GM19395 (cell line): ENCODE measurements at regions not wholly inside any gene's neighbourhood (a gene's known extent, or its start where the extent isn't known, plus 50 kb on each side); places are given as distances from the start of the nearest gene placed in this dataset.
"Not testable (repeated sequence)": the region's sequence is repeated elsewhere in the genome, so short reads cannot be mapped to it uniquely, and the experiment has no call there.

ENCODE experiments used
- ATAC-seq: cut with Tn5 transposase; IDR thresholded peaks from one replicate; pipeline ENCODE4 v1.9.1; 2021; ENCODE audit warnings: mild to moderate bottlenecking, moderate library complexity; ENCODE audit not compliant: unreplicated experiment

DNA sequence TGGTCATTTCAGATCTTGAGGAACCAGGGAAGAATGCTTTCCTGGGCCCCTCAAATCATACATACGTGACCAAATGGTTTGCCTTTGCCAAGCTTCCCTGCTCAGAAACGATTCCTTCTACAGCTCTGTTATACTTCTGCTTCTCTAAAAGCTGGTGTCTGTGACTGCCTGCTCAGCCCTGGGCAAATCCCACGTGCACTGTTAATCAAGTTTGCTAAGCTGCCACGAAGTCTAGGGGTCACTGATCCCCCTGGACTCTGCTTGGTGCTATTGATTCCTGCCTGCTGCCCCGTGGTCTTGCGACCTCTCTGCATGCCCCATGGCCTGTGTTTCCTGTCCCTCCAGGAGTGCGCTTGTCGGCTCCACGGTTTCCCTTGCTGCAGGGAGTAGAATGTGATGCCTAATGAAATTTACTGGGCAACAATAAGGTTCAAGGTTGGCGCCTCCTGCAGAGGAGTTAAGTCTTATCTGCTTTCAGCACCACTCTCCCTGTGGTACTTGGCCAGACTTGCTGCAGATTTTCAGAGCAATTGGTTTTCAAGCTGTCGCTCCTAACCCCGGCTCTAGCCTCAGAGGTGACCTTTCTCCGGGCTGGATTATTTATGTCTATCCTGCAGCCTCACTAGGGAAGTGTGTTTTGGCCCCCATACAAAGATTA, 201.6 kb upstream of the FZD8 start:
- ATAC-seq, result no peak

DNA sequence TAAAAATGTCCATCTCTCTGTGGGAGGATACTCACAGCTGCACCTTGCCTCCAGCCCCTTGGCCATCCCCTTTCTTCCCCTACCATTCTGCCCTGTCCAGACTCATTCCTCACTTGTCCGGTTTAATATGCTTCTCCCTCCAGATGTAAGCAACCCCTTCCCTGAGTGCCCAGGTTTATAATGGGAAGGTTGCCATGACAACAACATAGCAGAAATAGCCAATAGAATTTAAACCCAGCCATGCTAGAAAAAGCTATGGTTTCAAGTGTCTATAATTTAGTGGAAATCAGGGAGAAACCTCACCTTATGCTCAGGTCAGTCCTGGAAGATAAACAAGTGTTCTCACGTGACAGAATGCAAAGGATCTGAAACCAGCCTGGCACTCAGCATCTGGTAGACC, 196.0 kb upstream of the FZD8 start:
- no peak for ATAC-seq

DNA sequence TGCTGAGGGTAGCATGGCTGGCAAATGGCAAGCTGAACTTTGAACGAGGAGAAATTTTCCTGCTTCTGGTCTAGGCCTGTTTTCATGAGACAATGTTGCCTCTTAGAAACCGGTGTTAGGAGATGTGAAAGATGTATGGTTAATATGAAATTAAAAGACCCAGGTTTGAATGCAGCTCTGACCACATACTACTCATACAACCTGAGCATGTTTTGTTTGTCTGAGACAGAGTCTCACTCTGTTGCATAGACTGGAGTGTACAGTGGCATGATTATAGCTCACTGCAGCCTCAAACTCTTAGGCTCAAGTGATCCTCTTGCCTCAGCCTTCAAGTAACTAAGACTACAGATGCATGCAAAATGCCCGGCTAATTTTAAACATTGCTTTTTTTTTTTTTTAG, 193.4 kb upstream of the FZD8 start:
- no peak for ATAC-seq

DNA sequence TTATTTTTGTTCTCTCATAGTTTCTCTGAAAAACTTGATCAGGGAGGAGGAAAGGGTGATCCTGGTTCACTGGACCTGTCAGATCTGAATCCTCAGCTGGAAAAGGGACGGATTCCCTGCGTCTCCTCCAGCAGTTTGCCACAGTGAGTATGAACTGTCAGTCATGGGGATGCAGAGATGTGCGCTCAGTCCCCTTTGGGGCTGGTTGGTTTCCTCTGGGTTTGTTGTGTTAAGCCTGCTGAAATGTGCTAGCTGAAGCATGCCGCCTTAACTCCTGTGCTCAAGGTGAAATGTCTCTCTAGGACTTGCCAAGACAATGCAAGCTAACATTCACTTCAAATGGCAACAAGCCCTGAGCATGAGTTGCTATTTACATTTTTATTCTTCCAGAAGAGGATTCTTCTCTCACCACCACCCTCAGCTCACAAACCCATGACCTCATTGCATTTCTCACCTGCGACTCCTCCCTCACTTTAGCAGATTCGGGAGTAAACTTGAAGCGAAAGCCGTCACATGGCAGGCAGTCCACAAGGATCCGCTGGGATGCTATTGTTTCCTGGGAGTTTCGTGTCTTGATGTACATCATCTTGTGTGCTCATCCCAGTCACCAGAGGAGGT, 192.9 kb upstream of the FZD8 start:
- no peak for ATAC-seq

DNA sequence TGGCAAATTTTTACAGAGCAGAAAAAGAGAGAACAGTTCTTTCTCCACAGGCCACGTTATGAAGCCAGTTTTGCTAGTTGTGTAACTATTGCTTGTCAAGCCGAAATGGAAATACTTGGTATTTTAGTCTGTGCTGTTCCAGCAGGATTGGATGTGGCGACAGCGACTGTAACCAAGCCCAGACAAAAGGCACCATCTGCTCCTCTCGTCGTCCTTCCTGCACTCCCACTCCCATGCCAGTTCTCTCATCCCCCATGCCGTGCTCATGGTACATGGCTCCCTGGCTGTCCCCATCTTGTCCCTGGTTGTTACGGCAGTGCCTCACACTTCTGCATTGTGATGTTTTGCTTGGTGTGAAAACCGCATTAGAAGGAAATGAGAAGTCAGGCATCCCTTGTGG, 185.7 kb upstream of the FZD8 start:
- no peak for ATAC-seq

DNA sequence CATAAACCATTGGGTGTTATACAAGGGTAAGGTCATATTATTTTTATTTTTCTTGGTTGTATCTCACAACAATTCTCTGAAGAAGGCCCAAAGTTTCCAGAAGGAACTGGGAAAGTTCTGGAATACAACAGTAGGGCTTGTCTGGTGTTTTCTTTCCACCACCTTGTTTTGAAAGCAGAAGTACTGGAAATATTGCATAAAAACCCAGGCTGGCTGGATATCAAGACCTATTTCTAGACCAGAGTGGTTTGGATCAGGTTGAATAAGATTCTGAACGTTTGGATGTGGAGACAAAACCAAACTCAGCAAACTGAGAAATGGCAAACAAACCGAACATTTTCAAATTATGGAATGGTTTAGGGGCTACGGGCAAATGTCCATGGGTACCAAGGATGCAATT, 182.6 kb upstream of the FZD8 start:
- ATAC-seq, result no peak

DNA sequence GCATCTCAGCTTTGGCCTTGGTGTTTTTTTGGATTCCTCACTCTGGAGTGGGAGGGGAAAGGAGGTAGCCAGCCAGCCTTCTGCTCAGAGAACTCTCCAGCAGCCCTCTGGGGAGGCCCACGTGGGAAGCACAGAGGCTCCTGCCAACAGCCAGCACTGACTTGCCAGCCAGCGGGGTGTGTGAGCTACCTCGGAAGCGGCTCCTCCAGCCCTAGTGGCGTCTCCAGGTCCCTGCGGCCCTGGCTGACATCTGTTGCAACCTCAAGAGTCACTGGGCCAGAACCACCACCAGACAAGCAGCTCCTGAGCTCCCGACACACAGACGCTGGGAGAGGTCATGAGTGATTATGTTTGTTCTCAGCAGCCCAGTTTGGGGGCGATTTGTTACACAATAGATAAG, 180.2 kb upstream of the FZD8 start:
- ATAC-seq, result no peak

DNA sequence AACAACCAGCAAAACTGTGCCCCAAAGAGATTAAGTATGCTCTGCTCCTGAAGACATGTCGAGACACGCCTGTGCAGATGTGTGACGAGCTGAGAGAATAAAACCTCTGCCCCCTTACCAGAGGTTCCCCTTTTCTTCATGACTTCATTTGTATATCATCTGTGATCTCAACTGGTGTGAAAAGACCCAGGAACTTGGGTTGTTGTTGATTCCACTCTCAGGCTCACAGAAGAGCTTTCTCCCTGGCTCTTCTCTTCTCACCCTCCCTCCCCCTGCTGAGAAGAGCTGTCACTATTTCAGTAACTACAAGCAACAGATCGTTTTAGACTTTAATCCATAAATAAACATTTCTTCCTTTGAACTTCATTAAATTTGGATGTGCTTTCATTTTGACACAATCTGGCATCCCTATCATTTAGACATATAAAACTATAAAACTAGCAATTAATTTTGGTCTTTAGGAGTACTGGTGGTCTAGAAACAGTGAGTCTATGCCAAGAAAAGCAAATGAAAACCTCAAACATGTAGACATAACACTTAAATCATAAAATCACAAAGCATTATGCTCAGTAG, 179.3 kb upstream of the FZD8 start:
- peak; percentile 69 for ATAC-seq

DNA sequence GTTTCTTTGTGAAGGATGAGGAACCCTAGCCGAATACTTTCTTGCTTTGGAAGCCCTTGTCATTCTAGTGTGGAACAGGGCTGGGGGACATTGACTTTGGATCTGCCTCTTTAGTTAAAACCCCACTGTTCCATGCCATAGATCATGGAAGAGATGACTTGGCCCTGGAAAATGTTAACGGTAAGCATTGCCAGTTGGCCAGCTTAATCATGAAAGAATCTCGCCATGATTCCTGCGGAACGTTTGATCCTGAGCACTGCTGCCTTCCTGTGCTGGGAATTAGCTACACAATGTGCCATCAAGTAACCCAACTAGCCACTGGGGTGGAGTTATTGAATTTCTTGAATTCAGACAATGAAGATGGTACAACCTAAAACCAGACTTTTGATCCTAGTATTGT, 177.6 kb upstream of the FZD8 start:
- ATAC-seq, result no peak

DNA sequence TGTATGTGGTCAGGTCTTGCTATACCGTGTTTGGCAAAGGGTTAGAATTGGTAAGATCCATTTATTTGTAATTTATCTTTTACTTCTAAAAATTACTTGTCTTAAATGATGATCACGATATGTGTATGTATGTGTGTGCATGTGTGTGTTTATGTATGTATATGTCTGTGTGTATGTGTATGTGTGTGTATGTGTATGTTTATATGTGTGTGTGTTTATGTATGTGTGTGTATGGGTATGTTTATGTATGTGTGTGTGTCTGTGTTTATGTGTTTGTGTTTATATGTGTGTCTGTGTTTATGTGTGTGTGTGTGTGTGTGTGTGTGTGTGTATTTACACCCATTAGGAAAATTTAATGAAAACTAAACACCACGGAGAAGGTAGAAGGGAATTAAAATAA, 176.9 kb upstream of the FZD8 start:
- no peak for ATAC-seq

DNA sequence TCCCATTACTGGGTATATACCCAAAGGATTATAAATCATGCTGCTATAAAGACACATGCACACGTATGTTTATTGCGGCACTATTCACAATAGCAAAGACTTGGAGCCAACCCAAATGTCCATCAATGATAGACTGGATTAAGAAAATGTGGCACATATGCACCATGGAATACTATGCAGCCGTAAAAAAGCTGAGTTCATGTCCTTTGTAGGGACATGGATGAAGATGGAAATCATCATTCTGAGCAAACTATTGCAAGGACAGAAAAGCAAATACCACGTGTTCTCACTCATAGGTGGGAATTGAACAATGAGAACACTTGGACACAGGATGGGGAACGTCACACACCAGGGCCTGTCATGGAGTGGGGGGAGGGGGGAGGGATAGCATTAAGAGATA, 175.0 kb upstream of the FZD8 start:
- not testable (repeated sequence) for ATAC-seq

DNA sequence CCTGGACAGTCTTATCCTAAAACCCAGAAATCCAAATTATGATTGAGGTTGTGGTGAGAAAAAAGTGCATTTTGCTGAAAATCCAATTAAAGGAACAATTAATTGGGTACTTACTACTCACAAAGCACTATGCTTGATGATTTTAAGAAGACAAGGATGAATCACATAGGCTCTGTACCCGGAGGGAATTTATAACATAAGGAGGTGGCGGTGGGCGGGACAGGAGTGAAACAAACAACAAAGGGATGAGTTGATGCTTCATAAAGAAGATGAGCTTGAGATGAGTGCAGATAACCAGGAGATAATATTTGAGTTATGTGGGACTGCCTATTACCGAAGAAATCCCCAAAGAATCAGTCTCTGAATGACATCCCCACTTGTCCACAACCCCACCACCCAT, 171.1 kb upstream of the FZD8 start:
- ATAC-seq, result no peak

DNA sequence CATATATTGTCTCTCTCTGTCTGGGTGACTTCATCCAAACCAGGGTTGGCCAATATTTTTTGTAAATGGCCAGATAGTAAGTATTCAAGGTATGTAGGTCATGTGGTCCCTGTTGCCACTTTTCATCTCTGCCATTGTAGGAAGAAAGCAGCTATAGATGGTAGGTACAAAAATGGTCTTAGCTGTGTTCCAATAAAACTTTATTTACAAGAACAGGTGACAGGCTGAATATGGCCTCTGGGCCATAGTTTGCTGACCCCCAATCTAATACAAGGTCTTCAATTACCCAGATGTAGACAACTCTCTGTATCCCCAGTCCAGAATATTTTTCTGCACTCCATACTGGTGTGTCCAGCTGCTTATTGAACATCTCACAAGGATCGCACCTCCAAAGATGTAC, 166.2 kb upstream of the FZD8 start:
- ATAC-seq, result no peak

DNA sequence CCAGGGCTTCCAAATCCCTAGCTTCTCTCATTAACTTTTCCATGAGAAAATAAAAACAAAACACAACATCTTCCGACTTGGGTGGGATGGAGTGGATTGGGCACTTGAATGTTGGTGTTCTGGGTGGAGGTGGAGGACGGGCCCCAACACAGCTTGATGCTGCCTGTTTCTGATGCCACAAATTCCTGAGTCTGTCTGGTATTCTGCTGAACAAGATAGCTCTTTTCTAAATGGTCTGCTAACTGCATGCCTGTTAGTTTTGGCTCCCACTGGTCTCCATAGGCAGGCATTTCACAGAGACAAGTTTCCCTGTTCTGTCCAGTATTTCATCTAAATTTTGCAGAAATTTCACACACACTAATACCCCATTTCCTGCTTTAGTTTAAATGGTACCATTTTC, 160.9 kb upstream of the FZD8 start:
- no peak for ATAC-seq

DNA sequence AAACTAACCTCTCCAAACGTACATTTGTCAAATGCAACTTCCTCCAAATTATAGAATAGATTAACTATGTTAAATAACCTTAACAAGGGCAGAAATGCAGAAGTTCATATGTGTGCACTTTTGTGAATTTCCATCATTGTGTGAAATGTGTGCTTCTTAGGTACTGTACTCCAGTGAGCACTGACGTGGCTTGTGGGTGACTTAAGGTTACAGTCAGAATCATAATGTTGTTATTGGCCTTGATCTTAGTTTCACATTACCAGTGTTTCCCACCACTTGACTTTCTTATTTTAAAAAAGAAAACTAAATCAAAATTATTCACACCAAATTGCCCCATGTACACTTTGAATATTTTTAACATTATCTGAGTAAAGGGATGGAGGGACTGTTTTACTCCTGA, 155.1 kb upstream of the FZD8 start:
- ATAC-seq, result no peak

DNA sequence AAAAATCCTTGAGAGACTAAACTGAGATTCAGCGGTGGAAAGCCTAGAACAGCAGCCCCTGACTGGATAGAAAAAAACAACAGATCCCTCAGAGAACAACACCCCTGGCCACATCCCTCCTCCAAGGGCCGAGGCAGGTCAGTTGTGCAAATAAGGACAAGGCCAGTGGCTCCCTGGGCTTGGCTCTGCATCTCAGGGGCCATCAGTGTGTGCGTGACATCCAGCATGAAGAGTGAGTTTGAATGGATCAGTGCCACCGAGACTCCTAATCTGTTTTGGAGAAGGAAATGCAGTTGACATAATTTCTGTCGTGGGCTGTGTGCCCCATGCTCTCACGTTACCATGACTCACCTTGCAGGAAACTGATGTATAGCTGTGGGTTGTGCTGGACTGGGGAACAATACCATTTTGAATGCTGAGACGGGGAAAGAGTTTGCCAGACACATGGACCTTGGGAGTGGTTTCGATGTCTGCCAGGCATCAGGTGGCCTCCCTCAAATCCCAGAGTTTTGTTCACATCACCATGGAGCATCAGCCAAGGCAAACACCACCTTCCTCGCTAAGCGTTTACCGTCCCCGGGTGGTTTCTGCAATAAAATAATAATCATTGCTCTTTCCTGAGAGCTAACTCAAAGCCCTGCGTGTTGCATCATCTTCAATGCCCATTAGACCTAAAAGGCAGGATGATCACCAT, 153.2 kb upstream of the FZD8 start:
- ATAC-seq, result no peak

DNA sequence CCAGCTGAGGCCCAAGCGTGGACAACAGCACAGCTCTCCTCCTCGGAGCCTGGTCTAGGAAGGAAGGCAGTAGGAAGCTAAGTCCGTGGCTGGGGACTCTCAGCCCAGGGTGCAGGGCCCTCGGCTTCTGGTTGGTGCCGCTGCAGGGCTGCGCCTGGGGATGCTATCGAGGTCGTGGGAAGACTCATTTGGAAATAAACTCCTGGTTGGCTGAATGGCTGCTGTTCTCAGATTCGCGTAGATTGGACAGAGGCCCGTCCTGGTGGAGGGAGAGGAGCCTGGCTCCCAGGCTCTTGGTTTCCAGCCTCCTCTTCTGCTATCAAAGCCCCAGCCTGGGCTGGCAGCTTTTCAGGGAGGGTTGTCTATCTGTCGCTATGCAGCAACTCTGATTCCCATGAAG, 152.6 kb upstream of the FZD8 start:
- ATAC-seq, result no peak

DNA sequence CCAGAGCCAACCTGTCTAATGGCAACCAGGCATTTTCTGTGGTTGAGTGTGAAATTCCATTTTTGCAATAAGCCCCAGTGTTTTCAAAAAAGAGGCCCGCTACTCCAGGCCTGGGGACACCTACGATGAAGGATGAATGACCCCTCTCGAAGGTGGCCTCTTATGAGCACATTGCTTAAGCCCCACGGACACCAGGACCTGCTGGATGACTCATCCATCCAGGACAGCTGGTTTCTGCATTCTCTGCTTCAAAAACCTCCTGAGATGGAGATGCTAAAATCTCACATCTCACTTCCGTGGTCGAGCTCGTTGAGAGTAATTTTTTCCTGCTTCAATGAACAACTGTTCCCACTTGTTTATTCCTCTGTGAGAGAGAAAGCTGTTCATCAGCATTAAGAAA, 150.2 kb upstream of the FZD8 start:
- ATAC-seq, result no peak

DNA sequence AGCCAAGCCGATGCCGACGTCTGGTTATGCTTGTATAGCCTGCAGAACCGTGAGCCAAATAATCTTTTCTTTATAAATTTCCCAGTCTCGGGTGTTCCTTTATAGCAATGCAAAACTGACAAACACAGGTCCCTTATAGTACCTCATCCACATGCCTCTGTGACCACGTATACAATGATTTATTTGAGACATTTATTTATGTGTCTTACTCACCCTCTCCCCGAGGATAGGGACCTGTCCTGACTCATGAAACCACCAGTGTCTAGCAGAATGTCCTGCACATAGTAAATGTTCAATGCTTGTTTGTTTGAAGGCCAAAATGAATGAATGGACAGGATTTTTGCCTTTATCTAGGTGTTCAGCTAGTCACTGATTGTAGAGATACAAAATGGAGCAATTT, 147.9 kb upstream of the FZD8 start:
- ATAC-seq, result no peak

DNA sequence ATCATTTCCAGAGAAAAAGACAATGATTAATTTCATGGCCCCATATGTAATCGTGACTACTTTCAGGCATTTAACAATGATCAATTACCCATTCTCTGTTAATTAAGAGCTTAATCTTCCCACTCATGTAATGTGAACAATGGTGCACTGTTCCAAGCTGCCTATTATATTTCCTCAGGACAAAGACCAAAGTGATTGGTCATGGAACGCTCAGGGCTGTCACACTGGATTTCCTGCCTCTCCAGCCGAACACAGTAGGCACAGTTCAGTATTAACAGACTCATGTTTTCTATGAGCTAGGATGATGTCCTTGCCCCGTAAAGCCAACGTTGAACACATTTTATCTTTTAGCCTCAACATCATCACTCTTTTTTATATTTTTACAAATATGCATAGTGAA, 142.7 kb upstream of the FZD8 start:
- no peak for ATAC-seq

DNA sequence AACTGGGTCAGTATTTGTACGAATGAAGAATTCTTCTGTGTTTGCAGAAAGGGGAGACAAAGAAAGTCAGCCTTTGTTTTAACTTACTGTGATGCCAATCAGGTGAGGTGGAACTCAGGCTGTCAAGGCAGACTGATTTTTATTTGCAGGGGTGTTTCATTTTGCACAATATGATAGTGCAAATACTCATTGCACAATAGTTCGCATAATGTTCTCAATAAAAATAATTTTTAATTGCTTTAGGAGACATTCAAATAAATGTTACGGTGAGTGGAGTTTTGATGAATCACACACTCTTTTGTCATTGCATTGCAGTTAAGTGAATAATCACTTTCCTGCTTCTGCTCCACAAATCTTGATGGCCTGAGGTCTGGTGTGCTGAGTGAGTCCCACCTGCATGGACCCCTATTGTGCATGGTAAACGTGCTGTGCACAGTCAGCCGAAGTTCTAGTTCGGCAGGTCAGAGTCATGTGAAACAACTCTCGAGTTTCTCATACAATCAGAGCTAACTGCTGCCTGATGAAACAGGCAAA, 141.3 kb upstream of the FZD8 start:
- no peak for ATAC-seq

DNA sequence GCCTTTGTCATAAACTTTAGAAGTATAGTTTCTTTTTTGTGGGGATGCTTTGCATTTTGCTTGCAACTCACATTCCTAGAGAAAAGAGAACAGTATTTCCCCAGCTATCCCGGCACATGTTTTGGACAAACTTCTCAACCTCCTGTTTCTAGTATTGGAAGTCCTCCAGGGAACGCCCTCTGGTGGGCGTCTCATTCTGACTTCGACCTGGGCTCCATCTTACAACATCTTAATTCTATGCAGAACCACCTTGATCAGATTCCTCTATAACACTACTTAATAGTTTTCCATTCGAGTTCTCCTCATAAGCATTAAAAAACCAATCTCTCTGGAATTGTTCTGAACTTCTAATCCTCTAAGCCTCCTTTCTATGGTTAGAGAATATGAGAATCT, 139.5 kb upstream of the FZD8 start:
- no peak for ATAC-seq
